Ovary (tissue), 3 donors: ENCODE measurements at regions not wholly inside any gene's neighbourhood (a gene's known extent, or its start where the extent isn't known, plus 50 kb on each side); places are given as distances from the start of the nearest gene placed in this dataset.

Experiments
- POLR2A ChIP-seq: fragments of 450-650 bp; IDR thresholded peaks from one replicate; pipeline ENCODE4 v1.6.1; 2017; ENCODE audit warnings: antibody characterized with exemption, mild to moderate bottlenecking, moderate library complexity
- TF ChIP-seq, protein P1 (sequence below), 3 donors: fragments of 450-650 bp in 2 of 3; fragments of 200-600 bp in 1 of 3; IDR thresholded peaks; one replicate each; pipeline versions ENCODE4 v1.5.1 to v1.8.0; 2016 to 2022; ENCODE audit warnings: antibody characterized with exemption in 3 of 3, mild to moderate bottlenecking in 1 of 3
- donor health status: DM: no; HTN: no; CAD: no.

DNA sequence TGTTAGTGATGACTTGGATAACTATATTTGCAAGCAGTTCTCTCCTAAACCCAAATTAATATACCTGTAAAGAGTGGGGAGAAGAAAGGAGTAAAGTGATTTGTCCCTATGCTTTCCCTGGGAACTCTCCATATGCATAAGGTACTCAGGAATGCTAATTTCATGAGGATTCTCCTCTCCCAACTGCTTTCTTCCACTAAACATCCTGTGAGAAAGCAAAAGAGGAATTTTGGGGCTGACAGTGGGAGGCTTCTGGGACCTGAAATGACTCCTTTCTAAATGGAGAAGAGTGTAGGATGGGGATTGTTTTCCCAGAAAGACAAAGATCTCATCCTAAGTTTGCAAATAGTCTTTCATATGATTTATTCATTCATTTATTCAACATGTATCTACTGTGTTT, 250.5 kb downstream of the TDRD3 start:
- no peak for TF ChIP-seq POLR2A
- TF ChIP-seq, protein P1, sequence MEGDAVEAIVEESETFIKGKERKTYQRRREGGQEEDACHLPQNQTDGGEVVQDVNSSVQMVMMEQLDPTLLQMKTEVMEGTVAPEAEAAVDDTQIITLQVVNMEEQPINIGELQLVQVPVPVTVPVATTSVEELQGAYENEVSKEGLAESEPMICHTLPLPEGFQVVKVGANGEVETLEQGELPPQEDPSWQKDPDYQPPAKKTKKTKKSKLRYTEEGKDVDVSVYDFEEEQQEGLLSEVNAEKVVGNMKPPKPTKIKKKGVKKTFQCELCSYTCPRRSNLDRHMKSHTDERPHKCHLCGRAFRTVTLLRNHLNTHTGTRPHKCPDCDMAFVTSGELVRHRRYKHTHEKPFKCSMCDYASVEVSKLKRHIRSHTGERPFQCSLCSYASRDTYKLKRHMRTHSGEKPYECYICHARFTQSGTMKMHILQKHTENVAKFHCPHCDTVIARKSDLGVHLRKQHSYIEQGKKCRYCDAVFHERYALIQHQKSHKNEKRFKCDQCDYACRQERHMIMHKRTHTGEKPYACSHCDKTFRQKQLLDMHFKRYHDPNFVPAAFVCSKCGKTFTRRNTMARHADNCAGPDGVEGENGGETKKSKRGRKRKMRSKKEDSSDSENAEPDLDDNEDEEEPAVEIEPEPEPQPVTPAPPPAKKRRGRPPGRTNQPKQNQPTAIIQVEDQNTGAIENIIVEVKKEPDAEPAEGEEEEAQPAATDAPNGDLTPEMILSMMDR (IDR thresholded peaks at IDR 0.05), result no peak
